Heart left ventricle (tissue), 16 donors: ENCODE measurements at regions not wholly inside any gene's neighbourhood (a gene's known extent, or its start where the extent isn't known, plus 50 kb on each side); places are given as distances from the start of the nearest gene placed in this dataset.
A peak's percentile ranks its signal among the peaks of the same experiment; 100 is the strongest.

ENCODE experiments used
- ATAC-seq, 4 donors: fragments of 200-7000 bp; cut with Tn5 transposase; one replicate each; pipeline ENCODE4 v1.9.1; 2020 to 2022; ENCODE audit warnings: moderate library complexity in 4 of 4, mild to moderate bottlenecking in 3 of 4, moderate number of reproducible peaks in 1 of 4
- DNase-seq, 5 donors: peaks; one replicate each; pipeline ENCODE4 v3.0.0-alpha.2; 2020
- H3K27ac ChIP-seq, 12 donors: fragments of 200-600 bp; sonication (generic) in 4 of 12; one replicate each; pipeline versions ENCODE4 v1.5.0 to v1.8.0; 2016 to 2022; ENCODE audit warnings: mild to moderate bottlenecking in 2 of 12
- H3K27me3 ChIP-seq, 9 donors: fragments of 200-600 bp; sonication (generic) in 2 of 9; one replicate each; pipeline versions ENCODE4 v1.5.1 to v1.8.0; 2016 to 2022; ENCODE audit warnings: mild to moderate bottlenecking in 3 of 9
- H3K36me3 ChIP-seq, 9 donors: fragments of 200-600 bp; sonication (generic) in 2 of 9; one replicate each; pipeline versions ENCODE4 v1.5.0 to v1.8.0; 2018 to 2022; ENCODE audit warnings: mild to moderate bottlenecking in 2 of 9
- H3K4me1 ChIP-seq, 12 donors: fragments of 200-600 bp; sonication (generic) in 4 of 12; one replicate each; pipeline versions ENCODE4 v1.5.0 to v1.8.0; 2016 to 2022; ENCODE audit warnings: mild to moderate bottlenecking in 3 of 12
- H3K4me3 ChIP-seq, 12 donors: fragments of 200-600 bp; sonication (generic) in 4 of 12; one replicate each; pipeline versions ENCODE4 v1.5.0 to v1.8.0; 2017 to 2022; ENCODE audit warnings: mild to moderate bottlenecking in 9 of 12, moderate library complexity in 4 of 12
- H3K9me3 ChIP-seq, 12 donors: fragments of 200-600 bp; sonication (generic) in 4 of 12; one replicate each; pipeline versions ENCODE4 v1.5.0 to v1.8.0; 2016 to 2022; ENCODE audit warnings: mild to moderate bottlenecking in 1 of 12
- POLR2A ChIP-seq, 2 donors: fragments of 450-650 bp; IDR thresholded peaks; one replicate each; pipeline ENCODE4 v1.6.1; 2017; ENCODE audit warnings: antibody characterized with exemption in 2 of 2, mild to moderate bottlenecking in 2 of 2, moderate library complexity in 2 of 2
- WGBS, 4 donors: extraction: QIAGEN DNeasy Blood & Tissue Kit in 2 of 4; methylation state at CpG; one replicate each; pipeline versions ENCODE4 v1.1.5 to v1.1.7; 2013 to 2018; 5-methylcytosine and 5-hydroxymethylcytosine counted together
- intact Hi-C, 10 donors: fragments of 100-400 bp; cut with DNase I; formaldehyde crosslinking; loops; one replicate each; pipeline versions ENCODE4 v1.11.1 to v1.14.2; 2022
- TF ChIP-seq, protein P1 (sequence below), 12 donors: fragments of 200-600 bp; sonication (generic) in 4 of 12; IDR thresholded peaks; one replicate each; pipeline versions ENCODE4 v1.5.0 to v1.8.0; 2018 to 2022; ENCODE audit warnings: antibody characterized with exemption in 12 of 12, mild to moderate bottlenecking in 5 of 12
- donor health status: ischemic (EF 13 %, LVEDD 7.1; RV severe dilation, severe dysfunction).
- donor health status: healthy with polysubstance abuse.
- donor health status: DM: no; HTN: yes; CAD: no.
- donor health status: DM: no; HTN: no; CAD: no.
- donor health status: ischemic (EF 25% LVEDD 6.9; RV normal size, moderate dysfunction).
- donor health status: ischemic (EF 25% LVEDD 5.7; RV mildly dilated, moderate dysfunction).
- donor health status: healthy.
- donor health status: DM: yes; HTN: yes; CAD: no.
- donor health status: ischemic (EF 35%, LVEDD 5.7; RV mildly dilated, moderate dysfunction).
- donor health status: nonischemic (EF 11% LVEDD 7.7; RV severe dilation, severe dysfunction).
- donor health status: DM: yes; HTN: yes; CAD: no.
- donor health status: PGD.
- donor health status: ischemic (EF 29% LVEDD 5.4; RV normal size, mild dysfunction).
- donor health status: nonischemic (EF 23%, LVEDD 6.1; RV moderate dilation, normal function).

DNA sequence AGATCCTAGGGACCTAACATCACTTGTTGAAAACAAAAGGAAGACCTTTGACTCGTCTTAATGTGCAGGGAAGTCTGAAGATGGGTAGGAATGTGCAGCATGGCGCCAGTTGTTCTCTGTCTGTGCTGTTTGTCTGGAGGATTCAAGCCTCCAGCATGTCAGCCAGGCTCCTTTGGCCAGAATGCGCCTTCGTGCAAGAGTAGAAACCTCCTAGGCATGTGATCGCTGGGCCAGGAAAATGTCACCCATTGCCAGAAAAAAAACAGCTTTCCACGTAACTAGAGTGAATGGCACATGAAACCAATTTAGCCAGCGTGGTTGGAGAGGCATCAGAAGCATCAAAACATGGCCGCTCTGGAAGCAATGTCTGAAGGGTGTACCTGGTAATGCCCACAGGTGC, 132.7 kb downstream of the EDN1 start:
- ATAC-seq, result peak in 1 of 4 donors; percentile 39
- Histone ChIP-seq H3K27ac (no peak overlapping the region), H3K27me3 (no peaks in the 10 kb centered on the region), H3K4me3 (no peak overlapping the region), H3K9me3 (peaks cover 0 to 8% (median 0%) of the 10 kb centered on the region in 12 donors), H3K36me3 (no peaks in the 10 kb centered on the region), H3K4me1 (peaks cover 0 to 19% (median 4%) of the 10 kb centered on the region in 12 donors)
- no peak for TF ChIP-seq POLR2A (IDR thresholded peaks at IDR 0.05)
- TF ChIP-seq, protein P1, sequence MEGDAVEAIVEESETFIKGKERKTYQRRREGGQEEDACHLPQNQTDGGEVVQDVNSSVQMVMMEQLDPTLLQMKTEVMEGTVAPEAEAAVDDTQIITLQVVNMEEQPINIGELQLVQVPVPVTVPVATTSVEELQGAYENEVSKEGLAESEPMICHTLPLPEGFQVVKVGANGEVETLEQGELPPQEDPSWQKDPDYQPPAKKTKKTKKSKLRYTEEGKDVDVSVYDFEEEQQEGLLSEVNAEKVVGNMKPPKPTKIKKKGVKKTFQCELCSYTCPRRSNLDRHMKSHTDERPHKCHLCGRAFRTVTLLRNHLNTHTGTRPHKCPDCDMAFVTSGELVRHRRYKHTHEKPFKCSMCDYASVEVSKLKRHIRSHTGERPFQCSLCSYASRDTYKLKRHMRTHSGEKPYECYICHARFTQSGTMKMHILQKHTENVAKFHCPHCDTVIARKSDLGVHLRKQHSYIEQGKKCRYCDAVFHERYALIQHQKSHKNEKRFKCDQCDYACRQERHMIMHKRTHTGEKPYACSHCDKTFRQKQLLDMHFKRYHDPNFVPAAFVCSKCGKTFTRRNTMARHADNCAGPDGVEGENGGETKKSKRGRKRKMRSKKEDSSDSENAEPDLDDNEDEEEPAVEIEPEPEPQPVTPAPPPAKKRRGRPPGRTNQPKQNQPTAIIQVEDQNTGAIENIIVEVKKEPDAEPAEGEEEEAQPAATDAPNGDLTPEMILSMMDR (IDR thresholded peaks at IDR 0.05), result no peak
- 77 to 84% (median 82%) methylated on average over 8 of the region's 8 CpGs for WGBS, 4 donors
- intact Hi-C loops, result no loop called here
- no peak for DNase-seq

DNA sequence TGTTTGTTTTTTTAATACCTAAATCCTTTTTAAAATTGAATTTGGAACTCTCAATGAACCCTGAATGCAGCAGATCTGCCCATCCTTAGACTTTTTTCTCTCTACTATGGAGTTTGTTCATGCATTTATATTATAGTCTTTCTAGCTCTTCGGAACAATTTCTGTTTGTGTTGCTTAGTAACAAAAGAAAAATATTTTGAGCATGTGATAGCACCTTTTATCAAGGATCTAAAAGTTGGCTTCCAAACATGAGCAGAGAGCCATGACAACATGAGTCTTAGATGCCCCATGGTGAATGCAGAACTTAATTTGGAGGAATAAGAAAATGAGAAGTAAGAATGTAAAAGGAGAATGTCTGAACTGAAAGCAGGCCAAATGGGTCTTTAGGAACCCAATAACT, 133.7 kb downstream of the EDN1 start:
- intact Hi-C loops, result no loop called here
- no peak for DNase-seq
- Histone ChIP-seq H3K4me1 (peaks cover 0 to 19% (median 4%) of the 10 kb centered on the region in 12 donors), H3K4me3 (no peak overlapping the region), H3K27ac (no peak overlapping the region), H3K27me3 (no peaks in the 10 kb centered on the region), H3K9me3 (peaks cover 0 to 7% (median 0%) of the 10 kb centered on the region in 12 donors), H3K36me3 (no peaks in the 10 kb centered on the region)
- WGBS, 4 donors, result 8 to 32% (median 11%) methylated on average over 1 of the region's 1 CpG
- no peak for ATAC-seq
- TF ChIP-seq, protein P1 (IDR thresholded peaks at IDR 0.05), result no peak
- no peak for TF ChIP-seq POLR2A (IDR thresholded peaks at IDR 0.05)

DNA sequence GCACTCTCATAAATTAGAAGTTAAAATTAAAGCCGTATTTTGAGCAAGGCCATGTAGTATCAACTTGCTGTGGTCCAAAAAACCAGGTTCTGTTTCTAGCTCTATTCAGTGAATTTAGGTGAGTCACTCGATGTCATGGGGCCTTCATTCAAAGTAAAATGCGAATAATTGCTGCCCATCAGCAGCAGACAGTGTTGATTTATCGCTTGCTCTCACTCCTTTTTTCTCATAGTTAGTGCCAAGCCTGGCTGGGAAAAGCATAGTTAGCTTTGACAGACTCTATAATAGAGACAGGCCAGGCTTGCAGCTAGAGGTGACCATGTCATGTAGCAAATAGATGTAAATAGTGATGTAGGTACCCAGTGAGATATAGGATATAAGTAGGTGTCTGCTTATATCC, 136.0 kb downstream of the EDN1 start:
- intact Hi-C loops, result no loop called here
- Histone ChIP-seq H3K9me3 (no peaks in the 10 kb centered on the region), H3K27me3 (no peaks in the 10 kb centered on the region), H3K4me1 (peaks cover 0 to 19% (median 4%) of the 10 kb centered on the region in 12 donors), H3K4me3 (no peak overlapping the region), H3K27ac (no peak overlapping the region), H3K36me3 (no peaks in the 10 kb centered on the region)
- 93 to 98% (median 95%) methylated on average over 4 of the region's 4 CpGs for WGBS, 4 donors
- no peak for TF ChIP-seq POLR2A (IDR thresholded peaks at IDR 0.05)
- TF ChIP-seq, protein P1 (IDR thresholded peaks at IDR 0.05), result no peak
- DNase-seq (no peak), ATAC-seq (no peak)

DNA sequence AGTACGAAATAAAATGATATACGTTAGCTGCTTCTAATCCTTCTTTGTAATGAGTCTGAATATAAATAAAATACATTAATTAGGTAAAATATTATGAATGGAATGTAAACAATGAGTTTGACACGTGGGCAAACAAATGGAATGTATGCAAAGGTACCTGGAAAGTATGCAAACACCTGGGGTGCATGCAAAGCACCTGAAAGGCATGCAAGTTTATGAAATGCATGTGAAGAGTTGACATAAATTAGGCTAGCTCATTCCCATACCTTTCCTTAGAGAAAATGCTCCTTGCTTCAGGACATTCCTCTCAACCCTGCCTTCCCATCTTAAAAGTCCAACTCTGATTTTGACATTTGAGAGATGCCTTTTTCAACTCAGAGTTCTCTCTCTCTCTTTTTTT, 140.9 kb downstream of the EDN1 start:
- DNase-seq (no peak), ATAC-seq (no peak)
- Histone ChIP-seq H3K4me1 (peaks cover 0 to under 1% (median 0%) of the 10 kb centered on the region in 12 donors), H3K27me3 (no peaks in the 10 kb centered on the region), H3K4me3 (no peak overlapping the region), H3K36me3 (no peaks in the 10 kb centered on the region), H3K27ac (no peak overlapping the region), H3K9me3 (peaks cover 0 to 20% (median 0%) of the 10 kb centered on the region in 12 donors)
- intact Hi-C loops, result no loop called here
- WGBS, 4 donors, result 40 to 47% (median 42%) methylated on average over 3 of the region's 3 CpGs
- TF ChIP-seq, protein P1 (IDR thresholded peaks at IDR 0.05), result no peak
- no peak for TF ChIP-seq POLR2A (IDR thresholded peaks at IDR 0.05)
